TTC549 (cell line): ENCODE measurements at regions not wholly inside any gene's neighbourhood (a gene's known extent, or its start where the extent isn't known, plus 50 kb on each side); places are given as distances from the start of the nearest gene placed in this dataset.
"Not testable (repeated sequence)": the region's sequence is repeated elsewhere in the genome, so short reads cannot be mapped to it uniquely, and the experiment has no call there.

Experiments used
- FAIRE-seq: peaks from 2 replicates; lab custom pipeline; 2012; peaks lifted over from hg19 to GRCh38; lab: Jason Lieb, UNC

DNA sequence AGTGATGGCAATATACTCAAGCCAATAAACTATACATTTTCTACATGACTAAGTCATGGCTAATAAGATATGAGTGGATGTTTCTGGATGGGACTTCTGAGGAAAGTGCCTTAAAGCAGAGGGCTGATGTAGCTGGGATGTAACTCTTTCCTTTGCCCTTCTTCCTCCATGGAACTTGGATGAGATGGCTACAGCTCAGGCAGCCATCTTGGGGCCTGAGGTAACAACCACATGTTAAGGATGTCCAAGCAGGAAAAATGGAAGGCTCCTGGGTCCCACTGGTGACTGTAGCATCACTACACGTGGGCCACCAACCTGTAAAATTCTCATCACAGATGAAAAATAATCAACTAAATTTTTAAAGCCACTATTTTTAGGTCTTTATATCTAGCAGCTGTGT is 54.4 kb upstream of the GRIP1 start:
- FAIRE-seq = no peak

DNA sequence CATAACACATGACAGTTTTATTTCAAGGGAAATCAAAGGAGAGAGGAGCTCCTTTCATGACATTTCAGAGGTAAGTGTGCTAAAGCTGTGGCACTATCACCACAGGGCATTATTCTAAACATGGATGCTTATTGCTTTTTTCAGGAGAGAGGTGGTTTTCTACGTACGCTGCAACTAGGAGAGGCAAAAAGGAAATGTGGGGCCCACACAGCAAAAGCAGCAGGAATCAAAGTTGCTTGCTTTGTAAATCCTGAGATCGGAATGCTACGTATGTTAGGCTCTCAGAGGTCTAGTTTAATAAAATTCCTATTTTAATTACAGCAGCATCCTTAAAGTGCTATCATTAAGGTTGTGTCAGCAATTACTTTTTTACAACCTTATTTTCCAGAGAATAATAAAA is 55.0 kb upstream of the GRIP1 start:
- no peak for FAIRE-seq

DNA sequence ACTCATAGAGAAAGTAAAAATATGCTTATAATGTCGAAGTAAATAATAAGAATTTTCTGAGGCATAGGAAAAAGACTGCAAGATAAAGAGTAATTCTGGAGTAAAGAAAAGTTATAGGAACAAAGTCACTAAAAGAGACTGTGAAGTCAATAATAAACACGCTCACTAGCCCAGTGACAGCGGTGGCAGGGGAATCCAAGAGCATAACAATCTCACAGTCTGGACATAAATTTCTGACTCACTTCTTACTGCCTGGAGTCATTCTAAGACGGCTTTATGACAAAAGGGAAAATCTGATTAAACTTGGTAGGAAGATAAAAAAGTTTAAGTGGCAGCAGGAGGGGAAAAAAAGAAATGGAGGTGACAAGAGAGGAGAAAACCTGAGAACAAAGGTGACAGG is 56.4 kb upstream of the GRIP1 start:
- FAIRE-seq = no peak

DNA sequence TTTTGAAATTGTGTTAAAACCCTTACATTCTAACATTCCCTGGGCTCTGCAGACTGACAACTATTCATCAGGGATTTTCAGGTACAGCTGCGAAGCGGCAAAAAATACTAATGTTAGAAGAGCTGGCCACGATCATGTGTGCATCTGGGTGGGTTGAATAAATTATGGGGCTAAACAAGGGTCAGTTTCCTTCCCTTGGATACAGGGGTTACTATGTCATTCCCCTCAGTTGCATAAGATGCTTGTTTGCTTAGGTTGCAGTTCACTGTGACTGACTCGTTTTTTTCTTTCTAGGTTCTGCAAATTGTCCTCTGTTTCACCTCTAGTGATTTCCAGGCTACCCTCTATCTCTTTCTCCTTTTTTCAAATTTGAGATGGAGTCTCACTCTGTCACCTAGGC is 58.1 kb upstream of the GRIP1 start:
- FAIRE-seq = no peak

DNA sequence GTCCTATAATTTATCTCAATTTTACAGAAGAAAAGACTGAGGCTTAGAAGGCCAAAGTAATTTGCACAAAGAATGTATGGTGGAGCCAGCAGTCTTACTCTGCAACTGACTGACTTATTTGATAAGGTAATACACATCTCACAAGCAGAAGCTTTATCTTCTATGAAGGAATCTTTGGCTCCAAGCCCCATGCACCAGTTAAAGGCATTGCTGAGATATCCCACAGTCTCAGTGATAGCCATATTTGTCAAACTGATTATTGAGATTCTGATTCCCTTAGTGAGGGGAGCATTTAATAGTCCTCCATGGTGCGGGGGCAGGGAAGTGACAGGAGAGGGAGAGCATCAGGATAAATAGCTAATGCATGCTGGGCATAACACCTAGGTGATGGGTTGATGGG is 60.4 kb upstream of the GRIP1 start:
- FAIRE-seq = no peak

DNA sequence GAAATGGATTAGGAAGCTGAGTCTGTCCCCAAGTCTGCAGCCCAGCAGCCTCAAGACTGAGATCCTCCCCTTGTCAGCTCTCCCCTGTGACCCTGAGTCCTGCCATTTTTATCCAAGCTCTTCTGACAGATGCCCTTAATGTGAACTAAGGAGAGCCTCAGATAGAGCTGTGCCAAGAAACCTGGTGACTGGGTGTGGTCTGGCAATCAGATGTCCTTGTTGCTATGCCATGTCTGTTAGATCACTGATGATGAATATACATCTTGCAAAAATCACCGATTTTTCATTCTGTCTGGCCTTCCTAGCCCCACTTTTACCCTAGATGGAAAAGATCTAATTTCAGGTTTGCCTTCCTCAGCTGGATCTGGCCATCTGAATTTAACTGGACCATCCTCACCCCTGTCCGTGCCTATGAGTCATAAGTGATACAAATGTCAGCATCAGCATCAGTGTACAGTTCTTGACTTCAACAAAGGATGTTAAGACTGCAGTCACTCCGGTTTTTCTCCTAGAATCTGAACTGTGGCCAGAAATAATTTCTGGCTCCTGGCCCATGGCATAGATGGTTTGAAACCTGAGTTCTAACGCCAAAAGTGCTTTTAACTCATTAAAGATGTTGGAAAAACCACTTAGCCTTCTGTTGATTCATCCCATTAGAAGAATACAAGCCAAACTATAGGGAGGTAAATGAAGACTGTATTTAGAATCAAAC is 61.2 kb upstream of the GRIP1 start:
- no peak for FAIRE-seq

DNA sequence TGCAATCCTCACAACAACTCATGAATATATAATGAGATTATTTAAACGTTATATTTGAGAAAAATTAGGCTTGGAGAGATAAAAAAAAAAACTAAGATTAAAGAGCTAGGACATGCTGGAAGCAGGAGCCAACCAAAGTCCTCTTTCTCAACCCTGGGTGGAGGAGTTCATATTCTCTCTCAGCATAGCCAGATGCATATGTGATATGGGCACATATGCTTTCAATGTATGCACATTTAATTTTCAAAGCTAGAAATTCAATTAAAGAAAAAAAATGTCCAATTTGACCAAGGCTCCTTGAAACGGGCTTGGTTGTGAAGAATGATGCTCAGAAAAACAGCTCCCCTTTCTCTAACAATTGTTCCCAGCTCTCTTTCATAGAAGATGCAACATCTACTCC is 61.9 kb upstream of the GRIP1 start:
- no peak for FAIRE-seq

DNA sequence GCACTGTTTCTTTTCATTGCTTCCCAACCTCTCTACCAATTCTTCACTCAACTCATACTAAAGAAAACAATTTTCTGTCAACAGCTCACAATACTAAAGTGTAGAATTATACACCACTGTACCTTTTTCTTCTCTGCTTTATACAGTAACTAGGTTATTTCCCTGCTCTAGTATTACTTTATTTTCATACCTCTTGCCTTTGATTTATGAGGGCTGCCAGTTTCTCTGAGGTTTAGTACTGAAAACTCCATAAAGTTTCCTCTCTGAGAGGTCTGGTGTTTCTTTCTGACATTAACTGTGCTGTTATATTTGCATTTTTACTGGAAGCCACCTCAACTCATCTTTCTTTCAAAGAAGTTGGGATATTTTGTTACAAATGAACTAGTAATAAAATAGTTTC is 63.0 kb upstream of the GRIP1 start:
- no peak for FAIRE-seq

DNA sequence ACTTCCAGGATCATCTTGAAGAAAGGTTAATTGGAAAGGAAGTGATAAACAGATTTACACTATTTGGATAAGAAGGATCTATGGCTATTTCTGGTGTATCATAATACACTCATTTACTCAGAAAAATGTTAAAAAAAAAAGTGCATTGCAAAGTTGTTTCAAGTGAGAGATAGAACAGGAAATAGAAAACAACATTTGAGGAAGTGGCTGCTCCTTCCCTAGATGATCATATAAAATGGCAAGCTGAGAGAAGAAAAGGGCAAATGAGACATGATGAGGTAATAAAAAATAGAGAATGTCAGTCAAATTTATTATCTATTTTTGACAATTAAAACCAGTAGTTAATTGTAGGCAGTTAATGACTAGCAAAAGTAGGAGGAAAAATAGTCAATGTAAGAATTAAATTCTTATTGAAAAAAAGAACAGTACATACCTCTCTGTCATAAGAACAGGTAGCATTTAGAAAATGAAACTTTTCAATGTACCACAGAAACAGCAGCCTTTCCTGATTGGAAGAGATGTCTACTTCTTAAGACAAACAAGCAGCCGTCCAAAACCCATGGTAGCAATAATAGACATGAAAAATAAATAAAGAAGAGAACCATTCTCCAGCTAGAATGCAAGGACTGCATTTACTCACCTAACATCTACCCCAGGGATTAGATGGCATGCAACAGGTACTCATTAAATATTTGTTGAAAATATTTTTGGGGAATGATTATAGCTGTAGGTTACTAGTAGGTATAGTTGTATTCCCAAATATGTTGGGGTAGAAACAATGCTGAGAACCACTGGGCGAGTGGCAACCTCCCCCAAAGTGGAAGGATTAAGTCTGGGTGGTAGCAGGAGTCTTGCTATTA is 63.9 kb upstream of the GRIP1 start:
- FAIRE-seq = no peak

DNA sequence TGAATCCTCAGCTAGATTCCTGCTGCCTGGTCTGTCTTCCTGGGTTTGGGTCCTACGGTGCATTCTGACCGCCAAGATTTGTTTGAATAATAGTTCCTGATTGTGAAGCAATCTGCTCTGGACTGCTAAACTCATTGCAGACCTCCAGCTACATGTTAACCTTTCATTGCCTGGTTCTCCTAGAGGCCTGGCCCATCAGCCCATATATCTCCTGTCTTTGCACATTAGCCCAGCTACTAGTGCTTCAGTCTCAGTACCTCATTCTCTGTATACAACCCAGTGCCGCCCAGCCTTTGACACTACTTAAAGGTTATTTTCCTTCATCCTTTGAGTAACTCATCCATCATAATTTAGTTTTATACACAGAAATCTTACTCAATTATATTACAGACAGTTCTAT is 65.6 kb upstream of the GRIP1 start:
- FAIRE-seq = no peak

DNA sequence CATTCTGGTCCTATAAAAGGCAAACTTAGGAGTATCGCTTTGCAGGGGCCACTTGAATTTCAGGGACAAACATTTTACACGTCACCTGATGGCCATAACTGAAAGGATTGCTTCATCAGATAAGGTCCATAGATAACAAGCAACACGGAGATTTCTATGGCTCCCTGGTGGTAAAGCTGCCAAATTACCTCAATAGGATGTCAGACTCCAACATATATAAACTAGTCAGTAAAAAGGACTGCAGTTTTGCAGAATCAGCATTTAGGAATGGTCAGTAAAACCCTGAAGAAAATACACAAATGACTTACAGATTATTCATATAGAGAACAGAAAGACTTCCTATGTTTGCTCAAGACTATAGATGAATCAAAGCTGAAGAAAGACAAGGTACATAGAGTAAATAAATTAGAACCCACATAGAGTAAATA is 66.1 kb upstream of the GRIP1 start:
- no peak for FAIRE-seq

DNA sequence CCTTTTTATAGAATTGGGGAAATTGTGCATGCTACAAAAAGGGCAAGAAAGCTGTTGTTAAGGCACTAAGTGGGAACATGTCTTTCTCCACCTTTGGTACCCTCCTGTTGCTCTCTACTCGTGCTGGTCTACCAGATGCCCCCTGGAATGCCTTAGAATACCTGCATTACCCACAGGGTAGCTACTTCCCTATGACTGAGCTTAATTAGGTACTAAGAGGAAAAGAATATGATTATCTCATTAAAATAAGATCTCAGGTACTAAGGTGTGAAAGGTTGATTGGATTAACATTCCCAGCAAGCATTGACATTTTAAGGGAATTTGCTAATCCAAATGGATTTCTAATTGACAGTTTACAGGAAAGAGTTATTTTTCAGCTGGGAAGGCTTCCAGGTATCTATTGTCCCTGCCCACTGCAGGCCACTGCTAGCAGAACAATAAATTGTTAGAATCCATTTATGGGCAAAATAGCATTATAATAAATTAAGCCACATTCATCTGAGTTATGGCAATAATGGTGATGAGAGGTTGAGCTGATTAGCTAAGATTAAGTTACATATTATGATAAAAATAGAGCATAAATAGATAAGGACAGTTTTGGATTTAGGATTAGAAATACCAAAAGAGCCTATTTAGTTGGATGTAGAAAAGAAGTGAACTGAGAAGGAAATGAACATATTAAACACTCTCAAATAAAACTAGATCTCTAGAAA is 67.8 kb upstream of the GRIP1 start:
- FAIRE-seq = no peak

DNA sequence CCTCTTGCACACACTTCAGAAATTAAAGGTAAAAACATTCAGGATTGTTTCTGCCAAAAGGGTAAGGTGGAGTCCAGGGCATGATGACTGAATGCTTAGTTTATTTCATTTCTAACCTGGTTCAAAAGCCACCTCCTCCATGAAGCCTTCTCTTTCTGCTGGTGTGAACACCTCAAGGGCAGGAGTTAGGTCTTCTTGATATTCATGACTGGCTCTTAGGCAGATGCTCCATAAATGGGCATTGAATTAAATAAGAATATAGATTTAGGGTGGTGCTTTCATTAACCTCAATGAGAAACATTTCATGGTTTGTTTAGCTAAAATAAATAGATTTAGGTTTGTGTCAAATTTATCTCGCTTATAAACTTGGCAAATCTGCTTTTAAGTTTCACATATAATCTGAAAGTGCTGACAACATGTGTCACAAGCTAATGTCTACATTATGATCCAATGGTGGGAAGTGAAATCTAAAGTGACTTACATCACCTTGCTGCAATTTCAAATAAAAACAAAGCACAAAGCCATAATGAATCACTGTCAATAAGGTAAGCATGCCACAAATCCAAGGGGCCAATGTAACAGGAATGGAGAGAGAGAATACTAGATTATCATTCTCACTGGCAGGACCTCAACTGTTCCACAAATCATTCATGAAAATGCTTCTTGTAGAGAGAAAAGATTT is 72.7 kb upstream of the GRIP1 start:
- no peak for FAIRE-seq

DNA sequence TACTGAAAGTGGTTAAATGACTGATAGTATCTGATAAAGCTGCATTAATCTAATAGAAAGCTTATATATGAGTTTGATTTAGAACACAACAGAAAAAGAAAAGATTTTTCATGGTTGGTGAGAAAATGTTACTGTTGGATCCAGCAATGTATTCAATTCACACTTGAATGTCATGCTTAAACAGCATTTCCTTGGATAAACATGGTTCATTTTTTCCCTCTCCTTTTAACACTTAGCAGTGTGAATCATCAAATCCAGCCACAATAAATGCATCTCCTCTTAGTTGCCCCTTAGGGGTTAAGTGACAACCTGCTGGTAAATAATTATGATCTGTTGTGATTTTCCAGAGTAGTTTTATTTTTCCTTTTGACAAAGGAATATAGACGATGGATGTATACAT is 74.9 kb upstream of the GRIP1 start:
- no peak for FAIRE-seq

DNA sequence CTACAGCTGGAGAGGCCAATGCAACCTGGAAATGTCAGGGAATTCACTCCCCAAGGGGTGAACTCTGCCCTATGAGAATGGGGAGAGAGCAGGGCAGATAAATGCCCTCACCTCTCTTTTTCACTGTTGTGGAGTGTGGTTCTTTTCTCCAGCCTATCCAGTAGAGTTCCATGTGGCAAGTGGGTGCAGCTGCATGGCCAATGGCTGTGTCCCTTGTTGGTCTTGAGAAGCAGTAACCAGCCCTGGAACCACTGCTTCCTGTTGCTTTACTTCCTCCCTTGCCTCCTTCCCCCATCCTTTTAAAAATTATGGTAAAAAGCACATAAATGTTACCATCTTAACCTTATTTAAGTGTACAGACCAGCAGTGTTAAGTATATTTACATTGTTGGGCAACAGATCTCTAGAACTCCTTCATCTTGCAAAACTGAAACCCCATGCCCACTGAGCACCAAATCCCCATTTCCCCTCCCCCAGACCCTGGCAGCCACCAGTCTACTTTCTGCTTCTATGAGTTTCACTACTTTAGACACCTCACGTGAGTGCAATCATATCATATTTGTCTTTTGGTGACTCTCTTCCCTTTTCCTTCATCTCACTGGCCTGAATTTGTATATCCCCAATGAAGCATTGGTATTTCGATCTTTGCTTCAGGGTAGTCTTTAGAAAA is 77.0 kb upstream of the GRIP1 start:
- FAIRE-seq = no peak

DNA sequence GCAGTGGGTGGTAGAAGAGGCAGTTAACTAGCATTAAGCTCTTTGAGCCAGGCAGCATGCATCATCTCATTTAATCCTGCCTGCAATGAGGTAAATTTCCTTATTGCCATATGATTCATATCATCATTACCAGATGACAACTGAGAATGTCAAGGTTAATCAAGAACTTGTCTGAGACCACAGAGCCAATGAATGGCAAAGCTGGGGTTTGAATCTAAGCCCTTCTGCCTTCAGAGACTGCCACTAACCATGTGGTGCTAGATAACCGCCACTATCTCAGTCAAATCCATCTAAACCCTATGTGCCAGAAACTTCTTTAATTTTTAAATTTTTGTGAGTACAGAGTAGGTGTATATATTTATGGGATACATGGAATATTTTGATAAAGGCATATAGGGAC is 77.8 kb upstream of the GRIP1 start:
- FAIRE-seq = no peak

DNA sequence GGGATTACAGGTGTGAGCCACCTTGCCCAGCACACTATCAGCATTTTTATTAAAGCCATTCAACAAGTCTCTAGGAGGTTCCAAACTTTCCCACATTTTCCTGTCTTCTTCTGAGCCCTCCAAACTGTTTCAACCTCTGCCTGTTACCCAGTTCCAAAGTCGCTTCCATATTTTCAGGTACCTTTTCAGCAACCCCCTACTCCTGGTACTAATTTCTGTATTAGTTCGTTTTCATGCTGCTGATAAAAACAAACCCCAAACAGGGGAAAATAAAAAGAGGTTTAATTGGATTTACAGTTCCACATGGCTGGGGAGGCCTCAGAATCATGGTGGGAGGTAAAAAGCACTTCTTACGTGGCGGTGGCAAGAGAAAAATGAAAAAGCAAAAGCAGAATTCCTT is 81.2 kb upstream of the GRIP1 start:
- FAIRE-seq = not testable (repeated sequence)

DNA sequence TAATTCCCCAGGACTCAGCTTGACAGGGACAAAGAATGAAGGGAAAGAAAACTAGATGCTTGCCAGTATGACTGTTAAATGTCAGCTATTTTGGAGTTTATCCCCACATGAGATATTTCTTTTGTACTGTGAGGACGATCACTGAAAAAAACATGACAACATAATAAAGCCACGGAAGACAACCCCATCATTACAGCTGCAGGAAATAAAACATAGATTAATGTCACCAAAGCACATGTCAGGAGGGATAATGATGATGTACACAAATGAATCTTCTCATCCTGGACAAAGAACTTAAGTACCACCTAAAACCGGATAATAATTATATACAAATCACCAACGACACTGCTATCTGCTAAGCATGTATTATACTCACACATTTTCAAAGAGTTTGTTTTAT is 84.6 kb upstream of the GRIP1 start:
- no peak for FAIRE-seq

DNA sequence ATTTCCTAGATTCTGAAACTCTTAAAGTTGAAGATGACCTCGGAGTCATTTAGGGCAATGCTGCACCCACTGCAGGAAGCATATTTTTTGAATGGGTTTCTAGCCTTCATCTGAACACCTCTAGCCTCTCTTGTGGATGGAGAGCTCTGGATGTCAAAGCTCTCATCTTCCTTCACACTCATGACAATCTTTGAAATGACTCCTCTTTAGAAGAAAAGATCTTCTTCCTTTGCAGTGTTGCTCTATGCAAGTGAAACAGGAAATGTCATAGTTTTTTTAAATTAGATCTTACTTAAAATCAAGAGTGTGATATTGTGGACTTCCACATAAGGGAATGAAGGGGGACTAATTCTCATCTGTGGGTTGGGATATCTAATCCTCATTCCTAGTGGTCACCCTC is 86.3 kb upstream of the GRIP1 start:
- no peak for FAIRE-seq

DNA sequence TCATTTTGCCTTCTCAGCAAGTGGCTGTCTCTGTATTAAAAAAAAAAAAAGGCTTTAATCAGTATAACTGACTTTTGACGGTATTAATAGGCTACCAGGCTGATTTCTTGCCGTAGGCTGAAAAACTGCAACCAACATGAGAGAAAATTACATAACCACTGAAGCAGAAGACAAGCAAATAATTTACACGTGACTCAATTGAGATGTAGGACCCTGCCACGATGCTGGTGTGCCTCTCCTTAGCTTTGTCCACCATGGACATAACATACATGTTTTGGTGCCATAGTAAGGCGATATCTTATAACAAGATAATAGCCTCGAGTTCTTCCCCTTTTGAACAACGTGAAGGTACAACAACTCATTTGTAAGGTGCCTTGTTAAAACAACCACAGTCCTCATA is 88.7 kb upstream of the GRIP1 start:
- no peak for FAIRE-seq

DNA sequence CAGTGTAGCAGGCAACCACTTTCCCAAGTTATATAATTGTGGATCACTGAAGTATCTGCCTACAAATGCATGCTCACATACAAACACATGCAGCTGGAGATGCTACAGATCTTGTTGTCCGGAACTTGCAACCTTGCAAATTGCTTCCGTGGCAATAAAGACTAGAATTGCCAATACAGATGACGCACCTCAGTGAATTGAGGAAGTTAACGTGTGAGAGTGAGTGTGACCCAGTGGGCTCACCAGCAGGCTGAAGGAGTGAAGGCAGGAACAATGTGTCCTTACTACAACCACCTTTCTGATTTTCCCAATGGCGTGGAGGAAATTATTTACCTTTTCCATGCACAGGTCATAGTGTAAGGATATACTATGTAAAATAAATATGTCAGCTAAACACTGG is 89.4 kb upstream of the GRIP1 start:
- FAIRE-seq = no peak

DNA sequence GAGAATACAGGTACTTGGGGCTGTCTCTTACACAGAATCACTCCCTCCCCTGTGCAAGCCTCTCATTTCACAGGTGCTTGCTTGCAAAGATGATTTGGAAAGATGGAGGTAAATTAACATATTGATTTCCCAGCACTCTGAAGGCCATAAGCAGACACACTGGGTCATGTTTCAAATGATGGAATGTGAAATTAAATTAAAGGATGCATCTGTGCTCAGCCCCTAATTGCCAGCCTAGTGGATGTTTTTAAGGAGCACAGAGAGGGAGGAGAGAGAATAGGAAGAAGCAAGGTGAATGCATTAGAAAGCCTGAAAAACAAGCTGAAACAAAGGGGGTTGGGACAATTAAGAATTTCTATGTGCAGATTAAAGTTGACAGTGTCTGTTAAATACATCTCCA is 96.1 kb upstream of the GRIP1 start:
- FAIRE-seq = no peak
